ENCODE measurements at regions not wholly inside any gene's neighbourhood (a gene's known extent, or its start where the extent isn't known, plus 50 kb on each side); places are given as distances from the start of the nearest gene placed in this dataset.
A peak's percentile ranks its signal among the peaks of the same experiment; 100 is the strongest.
"Not testable (repeated sequence)": the region's sequence is repeated elsewhere in the genome, so short reads cannot be mapped to it uniquely, and the experiment has no call there.

GRCh38 chr2:146371364-146371763 lies 1473.5 kb upstream of the ACVR2A start:
- not testable (repeated sequence) for H3K9me3 ChIP-seq (replicated peaks; ENCODE audit: control insufficient read depth, low read depth, low read length); H3K27ac ChIP-seq (ENCODE audit: low read length); DNase-seq; H3K27me3 ChIP-seq (ENCODE audit: control insufficient read depth, insufficient read depth, low read length); H3K4me3 ChIP-seq (ENCODE audit: low read length); H3K4me1 ChIP-seq (ENCODE audit: control insufficient read depth, insufficient read depth, low read length); H3K36me3 ChIP-seq (ENCODE audit: control insufficient read depth, insufficient read depth, low read length)
- no CpG with 5 or more reads among the region's 1 CpG for WGBS (ENCODE audit: insufficient coverage)

GRCh38 chr2:146370826-146371225 lies 1474.0 kb upstream of the ACVR2A start:
- DNase-seq, result no peak
- no peak overlapping the region for H3K27ac ChIP-seq (ENCODE audit: low read length)
- H3K4me1 ChIP-seq (ENCODE audit: control insufficient read depth, insufficient read depth, low read length), result no peaks in the 10 kb centered on the region
- H3K9me3 ChIP-seq (replicated peaks; ENCODE audit: control insufficient read depth, low read depth, low read length), result no peaks in the 10 kb centered on the region
- no peaks in the 10 kb centered on the region for H3K36me3 ChIP-seq (ENCODE audit: control insufficient read depth, insufficient read depth, low read length)
- H3K27me3 ChIP-seq (ENCODE audit: control insufficient read depth, insufficient read depth, low read length), result no peaks in the 10 kb centered on the region
- no peak overlapping the region for H3K4me3 ChIP-seq (ENCODE audit: low read length)

- DNase-seq, result peak; percentile 33
- no peak overlapping the region for H3K4me3 ChIP-seq (ENCODE audit: low read length)
- H3K9me3 ChIP-seq (replicated peaks; ENCODE audit: control insufficient read depth, low read depth, low read length), result no peaks in the 10 kb centered on the region
- H3K27me3 ChIP-seq (ENCODE audit: control insufficient read depth, insufficient read depth, low read length), result no peaks in the 10 kb centered on the region
- no peak overlapping the region for H3K27ac ChIP-seq (ENCODE audit: low read length)
- H3K36me3 ChIP-seq (ENCODE audit: control insufficient read depth, insufficient read depth, low read length), result no peaks in the 10 kb centered on the region
- no peaks in the 10 kb centered on the region for H3K4me1 ChIP-seq (ENCODE audit: control insufficient read depth, insufficient read depth, low read length)
These were observed 1478.6 kb upstream of the ACVR2A start for GRCh38 chr2:146366276-146366675.

GRCh38 chr2:146365041-146365440 lies 1479.8 kb upstream of the ACVR2A start:
- no peaks in the 10 kb centered on the region for H3K9me3 ChIP-seq (replicated peaks; ENCODE audit: control insufficient read depth, low read depth, low read length)
- no peaks in the 10 kb centered on the region for H3K4me1 ChIP-seq (ENCODE audit: control insufficient read depth, insufficient read depth, low read length)
- no peaks in the 10 kb centered on the region for H3K36me3 ChIP-seq (ENCODE audit: control insufficient read depth, insufficient read depth, low read length)
- no peaks in the 10 kb centered on the region for H3K27me3 ChIP-seq (ENCODE audit: control insufficient read depth, insufficient read depth, low read length)
- no peak for DNase-seq
- no peak overlapping the region for H3K4me3 ChIP-seq (ENCODE audit: low read length)
- WGBS (ENCODE audit: insufficient coverage), result no CpG with 5 or more reads among the region's 1 CpG
- no peak overlapping the region for H3K27ac ChIP-seq (ENCODE audit: low read length)

- no peak overlapping the region for H3K27ac ChIP-seq (ENCODE audit: low read length)
- H3K27me3 ChIP-seq (ENCODE audit: control insufficient read depth, insufficient read depth, low read length), result no peaks in the 10 kb centered on the region
- WGBS (ENCODE audit: insufficient coverage), result no CpG with 5 or more reads among the region's 1 CpG
- no peaks in the 10 kb centered on the region for H3K4me1 ChIP-seq (ENCODE audit: control insufficient read depth, insufficient read depth, low read length)
- H3K36me3 ChIP-seq (ENCODE audit: control insufficient read depth, insufficient read depth, low read length), result no peaks in the 10 kb centered on the region
- DNase-seq, result no peak
- no peak overlapping the region for H3K4me3 ChIP-seq (ENCODE audit: low read length)
- peaks cover under 1% of the 10 kb centered on the region for H3K9me3 ChIP-seq (replicated peaks; ENCODE audit: control insufficient read depth, low read depth, low read length)
These were observed 1481.1 kb upstream of the ACVR2A start for GRCh38 chr2:146363731-146364130.

- no peaks in the 10 kb centered on the region for H3K9me3 ChIP-seq (replicated peaks; ENCODE audit: control insufficient read depth, low read depth, low read length)
- H3K27ac ChIP-seq (ENCODE audit: low read length), result no peak overlapping the region
- no peak for DNase-seq
- H3K4me1 ChIP-seq (ENCODE audit: control insufficient read depth, insufficient read depth, low read length), result no peaks in the 10 kb centered on the region
- H3K27me3 ChIP-seq (ENCODE audit: control insufficient read depth, insufficient read depth, low read length), result no peaks in the 10 kb centered on the region
- no peaks in the 10 kb centered on the region for H3K36me3 ChIP-seq (ENCODE audit: control insufficient read depth, insufficient read depth, low read length)
- no peak overlapping the region for H3K4me3 ChIP-seq (ENCODE audit: low read length)
These were observed 1493.1 kb upstream of the ACVR2A start for GRCh38 chr2:146351689-146352088.

- Histone ChIP-seq H3K27ac (ENCODE audit: low read length) (no peak overlapping the region), H3K4me3 (ENCODE audit: low read length) (no peak overlapping the region), H3K4me1 (ENCODE audit: control insufficient read depth, insufficient read depth, low read length) (no peaks in the 10 kb centered on the region), H3K27me3 (ENCODE audit: control insufficient read depth, insufficient read depth, low read length) (no peaks in the 10 kb centered on the region), H3K9me3 (replicated peaks; ENCODE audit: control insufficient read depth, low read depth, low read length) (no peaks in the 10 kb centered on the region), H3K36me3 (ENCODE audit: control insufficient read depth, insufficient read depth, low read length) (no peaks in the 10 kb centered on the region)
- no peak for DNase-seq
- WGBS (ENCODE audit: insufficient coverage), result no CpG with 5 or more reads among the region's 3 CpGs
These were observed 1495.5 kb upstream of the ACVR2A start for GRCh38 chr2:146349334-146349733.

- H3K4me1 ChIP-seq (ENCODE audit: control insufficient read depth, insufficient read depth, low read length), result no peaks in the 10 kb centered on the region
- 72% methylated on average over 2 of the region's 2 CpGs for WGBS (ENCODE audit: insufficient coverage)
These were observed 1519.9 kb upstream of the ACVR2A start for GRCh38 chr2:146324951-146325350.

GRCh38 chr2:146323564-146323963 lies 1521.3 kb upstream of the ACVR2A start:
- Histone ChIP-seq H3K4me1 (ENCODE audit: control insufficient read depth, insufficient read depth, low read length) (no peaks in the 10 kb centered on the region), H3K36me3 (ENCODE audit: control insufficient read depth, insufficient read depth, low read length) (no peaks in the 10 kb centered on the region)

More at GRCh38 chr2:146324951-146325350, 1519.9 kb upstream of the ACVR2A start:
- Histone ChIP-seq H3K36me3 (ENCODE audit: control insufficient read depth, insufficient read depth, low read length) (no peaks in the 10 kb centered on the region), H3K27me3 (ENCODE audit: control insufficient read depth, insufficient read depth, low read length) (no peaks in the 10 kb centered on the region), H3K9me3 (replicated peaks; ENCODE audit: control insufficient read depth, low read depth, low read length) (no peaks in the 10 kb centered on the region), H3K27ac (ENCODE audit: low read length) (no peak overlapping the region), H3K4me3 (ENCODE audit: low read length) (no peak overlapping the region)
- DNase-seq, result no peak

GRCh38 chr2:146321175-146321574 lies 1523.7 kb upstream of the ACVR2A start:
- H3K4me3 ChIP-seq (ENCODE audit: low read length), result no peak overlapping the region
- WGBS (ENCODE audit: insufficient coverage), result 44% methylated on average over 2 of the region's 2 CpGs
- peak overlapping the region; percentile 16 for H3K27ac ChIP-seq (ENCODE audit: low read length)
- no peaks in the 10 kb centered on the region for H3K27me3 ChIP-seq (ENCODE audit: control insufficient read depth, insufficient read depth, low read length)
- no peaks in the 10 kb centered on the region for H3K9me3 ChIP-seq (replicated peaks; ENCODE audit: control insufficient read depth, low read depth, low read length)
- no peaks in the 10 kb centered on the region for H3K36me3 ChIP-seq (ENCODE audit: control insufficient read depth, insufficient read depth, low read length)
- DNase-seq, result peak; percentile 77
- H3K4me1 ChIP-seq (ENCODE audit: control insufficient read depth, insufficient read depth, low read length), result no peaks in the 10 kb centered on the region

More at GRCh38 chr2:146323564-146323963, 1521.3 kb upstream of the ACVR2A start:
- H3K27ac ChIP-seq (ENCODE audit: low read length), result no peak overlapping the region
- no peaks in the 10 kb centered on the region for H3K27me3 ChIP-seq (ENCODE audit: control insufficient read depth, insufficient read depth, low read length)
- no CpG with 5 or more reads among the region's 2 CpGs for WGBS (ENCODE audit: insufficient coverage)
- no peak for DNase-seq
- no peaks in the 10 kb centered on the region for H3K9me3 ChIP-seq (replicated peaks; ENCODE audit: control insufficient read depth, low read depth, low read length)
- H3K4me3 ChIP-seq (ENCODE audit: low read length), result no peak overlapping the region

GRCh38 chr2:146317959-146318358 lies 1526.9 kb upstream of the ACVR2A start:
- Histone ChIP-seq H3K4me3 (ENCODE audit: low read length) (no peak overlapping the region), H3K4me1 (ENCODE audit: control insufficient read depth, insufficient read depth, low read length) (no peaks in the 10 kb centered on the region), H3K9me3 (replicated peaks; ENCODE audit: control insufficient read depth, low read depth, low read length) (no peaks in the 10 kb centered on the region), H3K27me3 (ENCODE audit: control insufficient read depth, insufficient read depth, low read length) (no peaks in the 10 kb centered on the region), H3K27ac (ENCODE audit: low read length) (no peak overlapping the region), H3K36me3 (ENCODE audit: control insufficient read depth, insufficient read depth, low read length) (no peaks in the 10 kb centered on the region)
- DNase-seq, result no peak
- no CpG with 5 or more reads among the region's 2 CpGs for WGBS (ENCODE audit: insufficient coverage)

Data from muscle of leg (tissue), 3 donors.